Renal pelvis (tissue), 1 donor: ENCODE measurements at regions not wholly inside any gene's neighbourhood (a gene's known extent, or its start where the extent isn't known, plus 50 kb on each side); places are given as distances from the start of the nearest gene placed in this dataset.

Experiments used
- DNase-seq: peaks from one replicate; pipeline ENCODE4 v3.0.0-alpha.2; 2013

- DNase-seq = no peak
Observed at GRCh38 chr3:40817017-40817416, 292.3 kb downstream of the ZNF621 start.

GRCh38 chr3:40821315-40821714 lies 296.6 kb downstream of the ZNF621 start:
- no peak for DNase-seq

- DNase-seq = no peak
Observed at GRCh38 chr3:40827226-40827625, 302.5 kb downstream of the ZNF621 start.

GRCh38 chr3:40827942-40828688 lies 303.4 kb downstream of the ZNF621 start:
- DNase-seq = no peak

- DNase-seq = no peak
Observed at GRCh38 chr3:40828741-40829415, 304.1 kb downstream of the ZNF621 start.

- DNase-seq = no peak
Observed at GRCh38 chr3:40829876-40830275, 305.1 kb downstream of the ZNF621 start.

- no peak for DNase-seq
Observed at GRCh38 chr3:40837300-40837699, 312.5 kb downstream of the ZNF621 start.

GRCh38 chr3:40841131-40841530 lies 316.4 kb downstream of the ZNF621 start:
- DNase-seq = no peak

GRCh38 chr3:40841570-40842109 lies 316.9 kb downstream of the ZNF621 start:
- DNase-seq = no peak

- DNase-seq = no peak
Observed at GRCh38 chr3:40842714-40843113, 318.0 kb downstream of the ZNF621 start.

- DNase-seq = no peak
Observed at GRCh38 chr3:40843208-40843624, 318.5 kb downstream of the ZNF621 start.

GRCh38 chr3:40843851-40844548 lies 319.2 kb downstream of the ZNF621 start:
- DNase-seq = no peak

- no peak for DNase-seq
Observed at GRCh38 chr3:40844896-40845295, 320.1 kb downstream of the ZNF621 start.

- DNase-seq = no peak
Observed at GRCh38 chr3:40845447-40845846, 320.7 kb downstream of the ZNF621 start.

- no peak for DNase-seq
Observed at GRCh38 chr3:40845916-40846315, 321.2 kb downstream of the ZNF621 start.

GRCh38 chr3:40846451-40846850 lies 321.7 kb downstream of the ZNF621 start:
- no peak for DNase-seq

- DNase-seq = no peak
Observed at GRCh38 chr3:40847551-40847992, 322.8 kb downstream of the ZNF621 start.

- DNase-seq = peak; percentile 34
Observed at GRCh38 chr3:40848421-40848820, 323.7 kb downstream of the ZNF621 start.

GRCh38 chr3:40850861-40851260 lies 326.1 kb downstream of the ZNF621 start:
- DNase-seq = no peak

- no peak for DNase-seq
Observed at GRCh38 chr3:40851836-40852235, 327.1 kb downstream of the ZNF621 start.

- DNase-seq = no peak
Observed at GRCh38 chr3:40852712-40853111, 328.0 kb downstream of the ZNF621 start.

- DNase-seq = no peak
Observed at GRCh38 chr3:40853474-40853873, 328.7 kb downstream of the ZNF621 start.

- DNase-seq = no peak
Observed at GRCh38 chr3:40855871-40856270, 331.1 kb downstream of the ZNF621 start.
